Aorta (tissue), 5 donors: ENCODE measurements at regions not wholly inside any gene's neighbourhood (a gene's known extent, or its start where the extent isn't known, plus 50 kb on each side); places are given as distances from the start of the nearest gene placed in this dataset.

Experiments used
- ATAC-seq: fragments of 200-7000 bp; cut with Tn5 transposase; one replicate; pipeline ENCODE4 v1.9.1; 2022; ENCODE audit warnings: moderate library complexity; ENCODE audit not compliant: low FRiP score
- DNase-seq, 2 donors: peaks; one replicate each; pipeline ENCODE4 v3.0.0-alpha.2; 2020
- H3K27ac ChIP-seq, 2 donors: one replicate each; pipeline ENCODE4 v1.5.1; 2013; ENCODE audit warnings: low read length in 2 of 2, mild to moderate bottlenecking in 2 of 2, moderate library complexity in 2 of 2, control low read depth in 1 of 2, inconsistent platforms in 1 of 2, low read depth in 1 of 2
- H3K27me3 ChIP-seq, 2 donors: one replicate each; pipeline ENCODE4 v1.6.1; 2013; ENCODE audit warnings: control low read depth in 1 of 2, low read length in 1 of 2, mild to moderate bottlenecking in 1 of 2, moderate library complexity in 1 of 2; ENCODE audit not compliant: insufficient read depth in 2 of 2, control insufficient read depth in 1 of 2
- H3K36me3 ChIP-seq, 2 donors: one replicate each; pipeline ENCODE4 v1.6.1; 2013; ENCODE audit warnings: control low read depth in 1 of 2, low read length in 1 of 2, mild to moderate bottlenecking in 1 of 2; ENCODE audit not compliant: insufficient read depth in 2 of 2, control insufficient read depth in 1 of 2
- H3K4me1 ChIP-seq, 2 donors: one replicate each; pipeline ENCODE4 v1.6.1; 2013; ENCODE audit warnings: low read length in 2 of 2, control low read depth in 1 of 2, mild to moderate bottlenecking in 1 of 2, moderate library complexity in 1 of 2; ENCODE audit not compliant: insufficient read depth in 2 of 2, control insufficient read depth in 1 of 2
- H3K4me3 ChIP-seq, 2 donors: one replicate each; pipeline ENCODE4 v1.5.1; 2013; ENCODE audit warnings: low read length in 2 of 2, control low read depth in 1 of 2, mild to moderate bottlenecking in 1 of 2
- H3K9me3 ChIP-seq: one replicate; pipeline ENCODE4 v1.6.1; 2013; ENCODE audit warnings: mild to moderate bottlenecking, low read length; ENCODE audit not compliant: control insufficient read depth
- WGBS, 2 donors: extraction: QIAGEN DNeasy Blood & Tissue Kit; methylation state at CpG; one replicate each; pipeline ENCODE4 v1.1.7; 2013; 5-methylcytosine and 5-hydroxymethylcytosine counted together
- intact Hi-C, 2 donors: fragments of 100-400 bp; cut with DNase I; formaldehyde crosslinking; loops; one replicate each; pipeline versions ENCODE4 v1.14.2 to v1.15.0; 2022
- donor health status: healthy with polysubstance abuse.
- donor health status: Bipolar disorder and iron deficiency.
- donor health status: DM: no; HTN: no; CAD: no.
- donor health status: DM: no; HTN: no; CAD: no.
- donor health status: DM: yes; HTN: yes; CAD: no.

- Histone ChIP-seq H3K27me3 (no peaks in the 10 kb centered on the region), H3K27ac (no peak overlapping the region), H3K36me3 (no peaks in the 10 kb centered on the region), H3K4me1 (no peaks in the 10 kb centered on the region), H3K9me3 (no peaks in the 10 kb centered on the region), H3K4me3 (no peak overlapping the region)
- ATAC-seq = no peak
- WGBS, 2 donors = 30 to 60% methylated on average over 1 of the region's 1 CpG
- no peak for DNase-seq
- intact Hi-C loops = no loop called here
Observed at GRCh38 chr7:89927762-89928161, 226.5 kb upstream of the STEAP1 start.

DNA sequence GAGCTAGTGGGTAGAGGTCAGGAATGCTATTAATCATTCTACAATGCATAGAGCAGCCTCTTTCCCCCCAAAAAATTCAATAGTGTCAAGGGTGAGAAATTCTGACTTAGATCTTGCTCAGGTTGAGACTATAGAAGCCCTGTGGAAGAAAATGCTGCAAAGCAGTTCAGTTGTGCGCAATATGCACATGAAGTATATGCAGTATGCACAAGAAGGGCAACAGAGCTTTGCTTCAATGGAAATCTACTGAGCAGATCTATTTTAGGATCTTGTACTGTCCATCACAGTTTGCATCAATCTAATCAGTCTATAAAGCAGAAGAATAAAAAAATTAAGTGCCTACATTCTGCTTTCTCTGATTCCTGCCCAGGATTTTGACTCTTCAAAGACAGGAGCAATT is 225.8 kb upstream of the STEAP1 start:
- H3K9me3 ChIP-seq = no peaks in the 10 kb centered on the region
- H3K4me1 ChIP-seq = no peaks in the 10 kb centered on the region
- ATAC-seq (no peak), DNase-seq (no peak)
- H3K4me3 ChIP-seq = no peak overlapping the region
- no peaks in the 10 kb centered on the region for H3K27me3 ChIP-seq
- no peaks in the 10 kb centered on the region for H3K36me3 ChIP-seq
- intact Hi-C loops = no loop called here
- WGBS, 2 donors = 96 to 97% methylated on average over 1 of the region's 1 CpG
- no peak overlapping the region for H3K27ac ChIP-seq

- H3K9me3 ChIP-seq = no peaks in the 10 kb centered on the region
- H3K36me3 ChIP-seq = no peaks in the 10 kb centered on the region
- DNase-seq (no peak), ATAC-seq (no peak)
- H3K4me1 ChIP-seq = no peaks in the 10 kb centered on the region
- no peaks in the 10 kb centered on the region for H3K27me3 ChIP-seq
- H3K4me3 ChIP-seq = no peak overlapping the region
- intact Hi-C loops = no loop called here
- no peak overlapping the region for H3K27ac ChIP-seq
- 7 to 8% methylated on average over 1 of the region's 1 CpG for WGBS, 2 donors
Observed at GRCh38 chr7:89934101-89934500, 220.2 kb upstream of the STEAP1 start.

DNA sequence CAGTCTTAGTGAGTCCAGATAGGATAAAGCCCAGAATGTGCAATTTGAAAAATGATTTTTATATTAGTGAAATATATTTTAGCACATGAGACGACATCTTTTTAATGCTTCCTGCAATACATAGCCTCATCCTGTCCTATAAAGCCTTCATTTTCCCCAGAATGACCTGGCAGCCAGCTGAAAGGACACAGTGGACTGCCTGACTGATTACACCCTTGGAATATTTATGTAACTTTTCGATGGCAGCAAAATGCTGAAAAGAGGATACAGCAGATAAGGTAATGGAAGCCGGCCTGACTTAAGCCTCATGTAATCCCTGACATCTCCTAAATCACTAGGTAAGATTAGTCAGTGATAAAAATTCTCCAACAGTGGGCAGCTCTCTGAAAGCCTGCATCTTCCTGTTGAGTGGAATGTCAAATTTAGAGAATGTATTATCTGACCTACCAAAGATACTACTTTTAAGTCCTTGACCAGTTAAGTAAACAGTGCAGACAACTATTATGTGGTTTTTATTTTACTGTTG is 210.7 kb upstream of the STEAP1 start:
- WGBS, 2 donors = 45 to 48% methylated on average over 3 of the region's 3 CpGs
- intact Hi-C loops = no loop called here
- ATAC-seq (no peak), DNase-seq (no peak)
- H3K27me3 ChIP-seq = no peaks in the 10 kb centered on the region
- H3K9me3 ChIP-seq = peaks cover 2% of the 10 kb centered on the region
- H3K27ac ChIP-seq = no peak overlapping the region
- no peaks in the 10 kb centered on the region for H3K36me3 ChIP-seq
- no peak overlapping the region for H3K4me3 ChIP-seq
- no peaks in the 10 kb centered on the region for H3K4me1 ChIP-seq

DNA sequence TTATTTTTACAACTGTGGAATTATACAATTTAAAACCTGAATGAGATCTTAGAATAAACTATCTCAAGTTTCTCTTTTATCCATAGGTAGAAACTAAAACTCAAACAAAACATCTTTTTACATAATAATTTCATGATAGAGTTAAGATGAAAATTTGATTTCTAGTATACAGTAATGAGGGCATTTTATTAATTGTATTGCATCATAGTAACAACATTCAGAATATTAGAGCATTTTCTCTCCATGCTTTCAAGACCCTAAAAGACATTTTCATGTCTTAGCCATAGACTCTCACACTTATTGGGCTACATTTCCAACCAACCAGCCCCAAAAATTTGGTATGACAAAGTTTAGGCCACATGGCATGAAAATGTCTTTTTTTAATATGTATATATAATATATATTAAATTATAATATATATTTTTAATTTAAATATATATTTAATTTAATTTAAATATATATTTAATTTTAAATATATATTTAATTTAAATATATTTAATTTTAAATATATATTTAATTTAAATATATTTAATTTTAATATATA is 195.7 kb upstream of the STEAP1 start:
- intact Hi-C loops = no loop called here
- Histone ChIP-seq H3K4me3 (no peak overlapping the region), H3K27ac (no peak overlapping the region), H3K4me1 (no peaks in the 10 kb centered on the region), H3K27me3 (no peaks in the 10 kb centered on the region), H3K36me3 (no peaks in the 10 kb centered on the region), H3K9me3 (no peaks in the 10 kb centered on the region)
- ATAC-seq = no peak
- no peak for DNase-seq

DNA sequence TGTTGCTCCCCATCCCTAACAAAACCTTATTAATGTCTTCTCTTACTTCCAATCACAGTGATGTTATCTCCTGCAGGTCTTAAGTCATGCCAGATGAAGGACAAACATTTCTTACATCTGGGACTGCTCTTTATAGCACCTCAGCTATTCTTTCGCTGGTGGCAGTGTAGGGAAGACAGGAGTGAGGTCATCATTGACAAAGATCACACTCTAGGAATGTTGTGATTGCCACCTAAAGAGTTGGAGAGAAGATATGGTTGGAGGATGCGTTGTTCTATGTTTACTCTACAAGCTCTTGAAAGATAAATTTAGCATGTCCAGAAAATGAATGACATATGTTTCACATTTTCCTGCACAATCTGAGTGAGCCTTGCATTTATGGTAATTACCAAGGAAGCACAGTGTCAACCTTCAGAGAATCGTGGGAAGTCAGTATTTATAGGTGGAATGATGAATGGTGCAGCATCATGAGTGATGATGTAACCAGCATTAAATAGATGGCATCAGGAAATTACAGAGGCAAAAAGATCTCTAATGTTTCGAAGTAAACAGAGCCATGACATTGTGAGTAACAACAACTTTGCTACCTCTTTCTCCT is 188.1 kb upstream of the STEAP1 start:
- DNase-seq = no peak
- Histone ChIP-seq H3K4me1 (no peaks in the 10 kb centered on the region), H3K9me3 (no peaks in the 10 kb centered on the region), H3K4me3 (no peak overlapping the region), H3K36me3 (no peaks in the 10 kb centered on the region), H3K27ac (no peak overlapping the region), H3K27me3 (no peaks in the 10 kb centered on the region)
- 48 to 58% methylated on average over 4 of the region's 4 CpGs for WGBS, 2 donors
- ATAC-seq = no peak
- intact Hi-C loops = no loop called here

- ATAC-seq (no peak), DNase-seq (no peak)
- intact Hi-C loops = no loop called here
- H3K27ac ChIP-seq = no peak overlapping the region
- no peak overlapping the region for H3K4me3 ChIP-seq
- no peaks in the 10 kb centered on the region for H3K4me1 ChIP-seq
- no peaks in the 10 kb centered on the region for H3K36me3 ChIP-seq
- WGBS, 2 donors = 87 to 88% methylated on average over 2 of the region's 2 CpGs
- no peaks in the 10 kb centered on the region for H3K9me3 ChIP-seq
- no peaks in the 10 kb centered on the region for H3K27me3 ChIP-seq
Observed at GRCh38 chr7:89975577-89975976, 178.7 kb upstream of the STEAP1 start.

GRCh38 chr7:89987665-89988064 is 166.6 kb upstream of the STEAP1 start:
- Histone ChIP-seq H3K4me3 (no peak overlapping the region), H3K4me1 (no peaks in the 10 kb centered on the region), H3K9me3 (no peaks in the 10 kb centered on the region), H3K36me3 (no peaks in the 10 kb centered on the region), H3K27me3 (no peaks in the 10 kb centered on the region), H3K27ac (no peak overlapping the region)
- intact Hi-C loops = no loop called here
- no peak for ATAC-seq
- WGBS, 2 donors = 58 to 62% methylated on average over 3 of the region's 3 CpGs
- DNase-seq = no peak

- no peak for DNase-seq
- no peak overlapping the region for H3K27ac ChIP-seq
- no peaks in the 10 kb centered on the region for H3K36me3 ChIP-seq
- H3K4me3 ChIP-seq = no peak overlapping the region
- no peaks in the 10 kb centered on the region for H3K4me1 ChIP-seq
- WGBS, 2 donors = 37 to 61% methylated on average over 1 of the region's 1 CpG
- no peak for ATAC-seq
- no peaks in the 10 kb centered on the region for H3K27me3 ChIP-seq
- H3K9me3 ChIP-seq = no peaks in the 10 kb centered on the region
- intact Hi-C loops = no loop called here
Observed at GRCh38 chr7:89988074-89988473, 166.2 kb upstream of the STEAP1 start.
